NCI-H345 treated with DMSO at 0.1 percent for 48 hours (cell line): ENCODE measurements at regions not wholly inside any gene's neighbourhood (a gene's known extent, or its start where the extent isn't known, plus 50 kb on each side); places are given as distances from the start of the nearest gene placed in this dataset.
"Not testable (repeated sequence)": the region's sequence is repeated elsewhere in the genome, so short reads cannot be mapped to it uniquely, and the experiment has no call there.

Source experiments
- DNase-seq: peaks from one replicate; lab custom pipeline; 2025; ENCODE audit not compliant: unreplicated experiment; lab: John Stamatoyannopoulos, UW

DNA sequence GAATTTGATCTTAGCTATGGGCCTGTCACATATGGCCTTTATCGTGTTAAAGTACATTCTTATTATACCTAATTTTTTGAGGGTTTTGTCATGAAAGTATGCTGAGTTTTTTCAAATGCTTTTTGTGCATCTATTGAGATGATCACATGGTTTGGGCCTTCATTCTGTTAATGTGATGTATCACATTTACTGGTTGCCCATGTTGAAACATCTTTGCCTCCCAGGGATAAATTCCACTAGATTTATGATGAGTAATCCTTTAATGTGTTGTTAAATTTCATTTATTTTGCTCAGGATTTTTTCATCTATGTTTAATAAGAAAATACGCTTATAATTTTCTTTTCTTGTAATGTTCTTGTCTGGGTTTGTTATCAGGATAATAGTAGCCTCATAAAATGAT lies 442.0 kb downstream of the MDFIC start:
- DNase-seq, result no peak

DNA sequence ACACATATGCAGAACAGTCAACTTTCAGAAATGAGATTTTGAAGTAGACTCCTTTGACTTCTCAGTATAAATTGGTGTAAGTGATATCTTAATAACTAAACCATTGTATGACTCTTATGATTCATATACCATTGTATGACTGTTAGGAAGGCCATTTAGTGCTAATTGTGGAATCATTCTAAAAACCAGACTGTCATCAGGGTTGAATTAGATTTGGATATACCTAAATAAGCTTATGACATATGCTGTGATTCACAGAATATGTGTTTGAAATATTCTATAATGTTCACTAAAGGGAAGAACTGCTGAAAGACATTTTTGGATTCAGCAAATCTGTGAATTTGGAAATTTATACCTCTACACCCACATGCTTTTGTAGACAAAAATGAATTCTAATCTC lies 438.1 kb downstream of the MDFIC start:
- DNase-seq, result no peak

DNA sequence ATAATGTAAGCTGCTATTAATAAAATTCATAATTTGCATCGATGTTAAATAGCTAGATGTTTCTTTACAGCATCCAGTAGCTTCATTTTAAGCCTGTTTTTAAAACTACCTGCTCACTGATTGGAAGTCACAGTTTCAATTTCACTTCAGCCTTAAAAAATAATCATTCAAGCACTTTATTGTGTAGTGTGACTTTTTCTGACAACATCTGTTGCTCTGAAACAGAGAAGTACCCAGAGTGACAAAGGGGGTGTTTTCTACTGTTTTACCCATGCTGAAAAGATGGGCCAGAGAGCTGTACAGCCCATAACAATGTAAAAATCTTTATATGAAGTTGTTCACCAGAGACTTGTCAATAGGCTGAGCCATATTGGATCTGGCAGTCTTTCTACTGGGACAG lies 437.2 kb downstream of the MDFIC start:
- no peak for DNase-seq

DNA sequence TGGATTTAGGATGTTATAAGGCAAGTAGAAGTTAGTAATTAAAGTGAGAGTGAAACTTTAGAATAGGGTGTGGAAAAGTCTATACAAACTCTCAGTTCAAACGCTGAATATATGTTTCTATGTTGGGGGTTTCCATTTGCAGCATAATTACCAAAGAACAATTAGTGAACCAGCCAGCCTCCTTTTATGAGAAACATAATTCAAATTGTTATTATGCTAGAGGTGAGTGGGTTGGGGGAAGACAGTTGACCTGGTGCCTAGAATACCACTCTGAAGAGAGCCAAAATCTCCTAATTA lies 435.8 kb downstream of the MDFIC start:
- DNase-seq, result no peak

DNA sequence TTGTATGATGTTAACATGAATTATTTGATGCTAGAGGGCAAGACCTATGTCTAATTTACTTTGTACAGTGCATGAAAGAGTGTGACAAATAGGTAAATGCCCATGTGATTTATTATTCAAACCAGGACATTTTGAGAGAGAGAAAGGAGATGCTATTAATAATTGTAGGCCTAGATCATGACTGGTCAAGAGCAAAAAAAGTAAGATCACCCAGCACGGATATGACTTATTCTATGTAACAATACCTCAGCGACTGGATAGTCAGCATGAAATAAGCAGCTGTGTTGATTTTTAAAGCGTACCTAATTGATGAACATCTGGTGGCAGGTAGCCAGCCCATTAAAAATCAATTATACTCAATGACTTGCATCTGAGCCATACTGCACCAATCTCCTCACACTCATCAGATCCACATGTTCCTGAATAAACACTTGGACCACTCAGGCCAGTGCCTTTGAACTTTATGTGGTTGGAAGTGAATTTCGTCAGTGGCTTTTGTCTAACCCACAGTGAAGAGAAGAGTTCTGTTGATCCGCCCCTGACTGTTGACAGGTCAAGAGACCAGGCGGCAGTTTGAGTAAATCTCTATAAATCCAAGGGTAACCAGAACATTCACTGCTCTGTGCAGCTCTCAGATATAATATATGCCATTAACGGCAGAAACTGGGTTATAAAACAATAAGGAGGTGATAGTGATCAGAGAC lies 435.3 kb downstream of the MDFIC start:
- no peak for DNase-seq

DNA sequence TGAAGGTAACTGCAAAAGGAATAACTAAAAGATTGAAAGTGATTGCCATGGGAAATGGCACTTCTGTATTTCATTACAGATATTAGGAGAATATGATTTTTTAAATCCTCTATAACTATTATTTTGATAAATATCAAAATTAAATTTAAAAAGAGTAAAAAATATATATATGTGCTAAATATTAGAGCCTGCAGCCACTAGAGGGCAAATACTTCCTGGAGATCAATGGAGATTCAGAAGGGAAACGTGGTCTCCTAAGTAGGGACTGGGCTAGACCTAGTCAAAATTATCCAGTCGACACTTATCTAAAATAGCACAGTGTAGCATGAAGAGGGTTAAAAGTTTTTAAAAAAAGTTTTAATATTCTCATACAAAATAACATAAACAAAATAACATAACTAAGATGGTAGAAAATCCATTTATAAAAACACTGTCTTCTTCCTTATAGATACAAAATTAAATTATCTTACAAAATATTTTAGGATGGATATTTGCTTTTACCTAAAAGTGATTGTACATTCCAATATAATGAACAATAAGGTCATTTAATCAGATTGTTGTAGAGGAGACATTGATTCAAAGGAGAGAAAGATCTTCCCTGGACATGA lies 434.3 kb downstream of the MDFIC start:
- no peak for DNase-seq

DNA sequence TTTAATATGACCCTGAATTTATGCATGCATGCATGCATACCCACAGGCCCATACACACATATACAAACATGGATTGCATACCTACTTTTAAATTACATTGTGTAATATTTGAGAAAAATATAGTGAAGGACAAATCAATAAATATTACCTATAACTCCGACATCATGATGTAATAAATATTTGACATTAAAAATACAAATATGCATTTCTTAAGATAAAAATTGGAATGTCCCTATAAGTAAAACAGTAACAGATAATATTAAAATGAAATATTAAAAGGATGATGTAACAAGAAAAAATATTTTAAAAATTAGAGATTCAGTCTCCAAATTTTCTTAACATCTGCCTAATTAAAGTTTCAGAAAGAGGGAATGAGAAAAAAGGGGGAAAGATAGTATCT lies 433.0 kb downstream of the MDFIC start:
- no peak for DNase-seq

DNA sequence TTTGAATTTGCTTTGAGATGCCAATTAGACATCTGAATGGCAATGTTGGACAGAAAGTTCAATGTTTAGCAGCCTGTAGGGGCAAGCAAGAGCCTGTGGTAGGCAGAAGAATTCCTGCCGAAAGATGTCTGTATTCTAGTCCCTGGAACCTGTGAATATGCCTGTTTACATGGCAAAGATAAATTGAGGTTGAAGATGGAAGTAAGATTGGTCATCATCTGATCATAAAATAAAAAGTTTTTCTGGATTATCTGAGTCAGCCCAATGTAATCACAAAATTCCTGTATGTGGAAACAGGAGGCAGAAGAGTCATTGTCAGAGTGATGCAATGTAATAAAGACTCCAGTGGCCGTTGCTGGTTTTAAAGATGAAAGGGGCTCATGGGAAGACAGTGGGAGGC lies 430.5 kb downstream of the MDFIC start:
- DNase-seq, result no peak

DNA sequence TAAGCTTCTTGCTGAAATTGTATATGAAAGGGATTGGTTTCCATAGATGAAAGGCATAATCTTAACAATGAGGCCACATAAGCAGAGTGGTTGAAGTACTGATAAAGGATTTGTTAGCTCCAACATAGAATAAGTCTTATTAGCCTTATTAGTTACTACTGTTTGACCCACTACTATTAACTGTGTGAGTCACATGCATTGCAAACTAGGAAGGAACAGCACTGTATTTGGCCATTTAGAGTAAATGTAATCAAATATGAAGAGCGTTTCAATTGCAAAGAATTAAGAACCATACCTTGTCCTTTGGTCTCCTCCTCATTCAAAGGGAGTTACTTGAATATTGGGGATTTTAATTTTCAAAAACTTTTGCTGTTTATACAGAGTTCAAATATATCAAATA lies 428.9 kb downstream of the MDFIC start:
- no peak for DNase-seq

DNA sequence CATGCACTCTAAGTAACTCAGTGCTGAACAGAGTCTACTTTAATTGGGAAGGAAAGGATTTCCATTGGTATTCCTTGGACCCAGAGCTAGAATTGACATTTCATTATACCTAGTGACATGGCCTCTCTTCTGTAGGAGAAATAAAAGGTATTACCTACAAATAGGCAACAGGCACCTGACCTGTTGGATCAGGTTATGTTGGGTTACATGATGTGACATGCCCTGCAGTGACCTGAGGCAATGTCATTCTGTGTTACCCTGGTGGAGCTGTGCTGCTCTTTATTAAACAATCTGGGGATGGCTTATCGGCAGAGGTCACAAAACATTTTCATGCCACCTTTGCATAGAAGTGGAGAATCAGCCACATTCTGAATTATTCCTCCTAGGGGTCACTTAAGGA lies 427.7 kb downstream of the MDFIC start:
- DNase-seq, result no peak

DNA sequence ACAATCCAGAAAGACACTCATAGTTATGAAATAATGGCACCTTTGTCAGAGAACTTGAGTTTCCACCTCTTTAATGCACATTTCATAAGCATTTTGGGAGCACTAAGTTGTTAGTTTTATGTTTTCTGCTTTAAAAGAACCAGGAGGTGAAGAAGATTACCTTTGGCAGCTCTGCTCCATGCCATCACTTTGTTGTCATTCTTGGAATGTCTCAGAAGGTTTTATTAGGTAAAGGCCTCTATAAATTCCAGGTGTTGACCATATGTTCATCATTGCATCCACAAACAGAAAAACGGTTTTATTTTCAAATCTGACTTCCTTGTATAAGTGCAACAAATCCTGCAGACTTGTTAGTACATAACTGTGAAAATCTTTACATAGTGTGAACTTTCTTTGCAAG lies 424.8 kb downstream of the MDFIC start:
- DNase-seq, result no peak

DNA sequence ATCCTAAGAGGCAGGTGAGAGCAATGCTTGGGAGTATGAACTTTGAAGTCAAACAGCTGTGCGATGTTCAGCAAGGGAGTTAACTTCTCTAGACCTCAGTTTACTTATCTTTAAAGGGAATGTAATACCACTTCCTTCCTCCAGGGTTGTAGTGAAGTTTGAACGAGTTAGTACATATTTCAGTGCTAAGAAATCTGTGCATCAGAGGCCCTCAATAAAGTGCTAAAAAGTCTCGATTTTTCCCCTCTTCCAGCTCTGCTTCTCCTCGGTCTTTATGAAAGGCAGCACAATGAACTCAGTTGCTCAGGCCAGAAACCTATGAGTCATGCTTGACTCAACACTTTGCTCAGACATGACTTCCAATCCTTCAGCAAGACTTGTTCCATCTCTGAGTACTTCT lies 418.9 kb downstream of the MDFIC start:
- no peak for DNase-seq

DNA sequence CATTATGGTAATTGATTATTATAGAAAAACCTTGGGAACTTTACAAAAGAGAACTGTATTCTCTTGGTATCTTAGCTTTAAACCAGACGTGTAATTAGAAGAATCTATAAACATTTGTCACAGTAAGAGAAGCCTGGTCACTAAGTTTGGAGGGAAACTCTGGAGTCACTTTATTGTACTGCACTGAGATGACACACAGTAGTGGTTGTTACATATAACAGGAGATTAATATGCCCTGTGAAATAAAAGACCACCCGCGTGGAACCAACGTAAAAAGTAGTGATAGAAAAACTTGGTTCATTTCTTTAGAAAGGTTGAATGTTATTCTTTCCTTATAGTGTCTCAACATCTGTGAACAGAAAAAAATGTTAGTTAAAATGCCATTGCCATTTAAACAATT lies 416.1 kb downstream of the MDFIC start:
- no peak for DNase-seq

DNA sequence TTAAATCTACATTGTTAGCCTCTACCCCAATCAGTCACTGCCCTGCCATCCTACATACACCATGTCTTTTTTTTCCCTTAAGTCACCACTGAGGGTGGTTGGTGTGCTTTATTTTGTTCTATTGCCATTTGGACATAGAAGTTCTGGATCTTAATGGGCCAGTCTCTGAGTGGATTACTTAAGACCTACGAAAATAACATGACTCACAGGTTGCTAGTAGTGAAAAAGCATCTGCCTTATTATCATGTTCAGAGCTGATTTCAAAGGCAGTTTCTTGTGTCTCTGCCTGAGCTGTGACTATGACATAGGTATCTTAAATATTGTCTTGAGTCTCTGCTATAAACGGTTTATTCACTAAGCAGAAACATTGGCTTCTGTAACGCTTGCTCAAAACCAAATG lies 410.8 kb downstream of the MDFIC start:
- no peak for DNase-seq

DNA sequence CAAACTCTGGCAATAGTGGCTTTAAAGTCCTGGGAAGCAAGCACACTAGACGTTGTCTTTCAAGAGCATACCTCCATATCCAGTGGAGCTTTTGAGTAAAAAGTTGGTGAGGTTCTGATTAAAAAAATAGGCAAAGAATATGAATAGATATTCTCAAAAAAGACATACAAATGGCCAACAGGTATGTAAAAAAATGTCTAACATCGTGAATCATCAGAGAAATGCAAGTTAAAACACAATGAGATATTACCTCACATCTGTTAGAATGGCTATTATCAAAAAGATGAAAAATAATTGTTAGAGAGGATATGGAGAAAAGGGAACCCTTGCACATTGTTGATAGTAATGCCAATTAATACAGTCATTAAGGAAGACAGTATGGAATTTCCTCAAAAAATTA lies 407.1 kb downstream of the MDFIC start:
- DNase-seq, result no peak

DNA sequence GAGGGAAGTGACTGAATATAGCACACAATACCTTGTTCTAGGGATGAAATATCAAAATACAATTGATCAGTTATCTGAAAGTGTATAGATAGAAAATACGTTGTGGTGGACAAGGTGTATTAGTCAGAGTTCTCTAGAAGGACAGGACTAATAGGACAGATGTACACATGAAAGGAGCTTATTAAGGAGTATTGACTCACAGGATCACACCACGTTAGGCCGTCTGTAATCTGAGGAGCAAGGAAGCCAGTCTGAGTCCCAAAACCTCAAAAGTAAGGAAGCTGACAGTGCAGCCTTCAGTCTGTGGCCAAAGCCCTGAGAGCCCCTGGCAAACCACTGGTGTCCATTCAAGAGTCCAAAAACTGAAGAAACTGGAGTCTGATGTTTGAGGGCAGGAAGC lies 406.1 kb downstream of the MDFIC start:
- DNase-seq, result no peak

DNA sequence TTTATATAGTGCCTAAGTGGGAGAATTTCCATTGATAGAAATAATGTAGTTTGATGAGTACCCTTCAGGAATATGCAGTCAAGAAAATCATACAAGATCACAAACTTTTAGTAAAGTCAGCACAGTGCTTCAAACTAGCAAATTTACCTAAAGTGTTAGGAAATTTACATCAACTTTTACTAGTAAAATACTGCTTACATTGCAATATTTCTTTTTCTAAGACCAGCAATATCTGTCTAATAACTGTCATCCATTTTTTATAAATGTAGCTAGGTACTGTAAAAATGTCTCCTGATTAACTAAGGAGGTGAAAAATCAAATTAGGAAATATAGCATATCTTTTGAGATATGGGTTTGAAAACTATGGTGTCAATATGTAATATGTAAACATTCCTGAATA lies 405.4 kb downstream of the MDFIC start:
- no peak for DNase-seq

DNA sequence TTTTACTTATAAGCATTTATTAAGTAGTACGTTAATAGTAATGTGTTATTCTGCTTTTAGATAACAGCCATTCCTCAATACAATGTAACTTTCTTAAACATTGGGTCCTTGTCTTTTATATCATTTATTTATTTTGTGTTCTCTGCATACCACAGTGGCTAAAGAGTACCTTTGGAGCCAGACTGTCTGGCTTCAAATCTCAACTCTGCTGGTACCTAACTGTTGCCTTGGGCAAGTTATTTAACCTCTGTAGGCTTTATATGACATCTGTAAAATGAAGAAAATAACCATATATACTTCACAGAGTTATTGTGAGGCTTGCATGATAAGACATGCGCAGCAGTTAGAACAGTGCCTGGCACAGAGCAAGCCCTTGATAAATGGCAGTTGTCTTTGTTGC lies 397.6 kb downstream of the MDFIC start:
- no peak for DNase-seq

DNA sequence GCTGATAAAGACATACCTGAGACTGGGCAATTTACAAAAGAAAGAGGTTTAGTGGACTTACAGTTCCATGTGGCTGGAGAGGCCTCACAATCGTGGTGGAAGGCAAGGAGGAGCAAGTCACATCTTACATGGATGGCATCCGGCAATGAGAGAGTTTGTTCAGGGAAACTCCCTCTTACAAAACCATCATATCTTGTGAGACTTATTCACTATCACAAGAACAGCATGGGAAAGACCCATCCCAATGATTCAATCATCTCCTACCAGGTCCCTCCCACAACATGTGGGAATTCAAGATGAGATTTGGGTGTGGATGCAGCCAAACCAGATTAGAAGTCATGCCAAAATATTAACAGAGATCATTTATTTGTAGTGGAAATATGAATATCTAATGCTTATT lies 388.4 kb downstream of the MDFIC start:
- not testable (repeated sequence) for DNase-seq

DNA sequence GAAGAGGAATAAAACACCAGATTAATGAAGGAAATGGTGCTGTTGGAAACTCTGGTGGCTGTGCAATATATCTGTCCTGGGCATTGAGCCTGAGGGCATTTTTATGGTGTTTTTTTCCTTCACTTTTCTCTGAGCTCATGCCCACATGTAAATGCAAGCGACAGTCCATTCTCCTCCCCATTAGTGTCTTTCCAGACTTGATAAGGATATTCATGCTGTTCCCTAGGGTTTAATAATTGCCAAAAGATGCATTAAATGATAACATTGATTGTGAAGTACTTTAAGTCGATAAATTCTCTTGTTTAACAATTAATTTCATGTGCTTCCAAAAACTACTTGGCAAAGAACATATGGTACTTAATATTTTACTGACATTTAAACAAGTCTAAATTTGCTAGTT lies 384.7 kb downstream of the MDFIC start:
- no peak for DNase-seq

DNA sequence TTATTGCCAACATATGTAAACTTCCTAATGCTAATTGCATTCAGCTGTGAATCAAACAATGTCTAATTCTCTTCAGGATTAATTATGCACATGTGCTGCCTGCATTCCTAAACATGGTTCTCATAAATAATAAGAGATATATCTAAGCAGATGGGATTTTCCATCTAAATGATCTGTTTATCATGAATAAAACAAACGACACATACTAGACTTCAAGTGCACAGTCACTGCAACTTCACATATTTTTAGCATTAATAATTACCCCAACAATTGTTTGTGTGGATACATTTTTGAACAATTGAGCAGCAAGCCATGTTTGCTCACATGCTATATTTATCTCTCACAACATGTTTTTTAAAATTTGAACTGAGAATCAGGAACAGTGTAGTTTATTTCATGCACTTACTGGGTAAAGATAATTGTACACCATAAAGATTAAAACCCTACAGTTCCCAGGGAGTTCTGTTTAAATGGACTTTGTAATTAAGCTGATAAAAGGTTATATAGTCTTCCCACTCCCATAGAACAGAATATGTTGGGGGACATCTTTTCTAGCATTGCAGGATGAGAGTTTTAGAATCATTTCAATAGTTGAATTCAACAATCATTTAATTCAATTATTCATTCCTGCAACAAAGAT lies 378.5 kb downstream of the MDFIC start:
- no peak for DNase-seq

DNA sequence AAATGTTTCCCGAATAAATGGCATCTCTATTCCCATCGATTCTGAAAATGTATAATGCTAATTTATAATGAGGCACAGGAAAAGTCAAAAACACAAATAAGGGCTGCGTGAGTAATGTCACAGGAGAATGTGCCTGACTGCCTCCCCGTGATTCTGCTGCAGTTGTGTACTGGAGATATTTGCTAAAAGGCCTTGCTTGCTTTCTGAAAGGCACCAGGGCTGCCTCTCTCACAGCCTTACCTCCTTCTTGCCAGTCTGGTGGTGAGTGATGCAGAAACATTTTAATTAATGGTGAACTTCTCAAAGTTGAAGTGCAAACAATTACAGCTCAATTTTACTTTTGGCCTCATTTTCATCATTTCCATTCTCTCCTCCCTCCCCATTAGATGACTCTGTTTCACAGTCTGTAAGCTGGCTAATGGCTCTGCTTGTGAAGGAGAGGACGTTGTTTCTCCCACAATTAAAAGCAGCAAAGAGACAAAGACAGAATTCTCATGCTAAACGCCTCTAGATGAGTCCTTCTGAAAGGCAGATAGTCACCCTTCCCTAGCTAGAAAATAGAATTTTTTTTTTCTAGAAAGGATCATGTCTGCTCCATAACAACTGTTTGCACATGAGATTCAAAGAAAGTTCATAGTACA lies 377.6 kb downstream of the MDFIC start:
- no peak for DNase-seq
